DND-41 (cell line): ENCODE measurements at regions not wholly inside any gene's neighbourhood (a gene's known extent, or its start where the extent isn't known, plus 50 kb on each side); places are given as distances from the start of the nearest gene placed in this dataset.

ENCODE experiments used
- CTCF ChIP-seq: IDR thresholded peaks from 2 replicates; pipeline ENCODE4 v1.5.1; 2012; ENCODE audit warnings: borderline replicate concordance, low read length, moderate library complexity, mild to moderate bottlenecking; ENCODE audit not compliant: poor library complexity, severe bottlenecking; ENCODE audit errors: extremely low read depth
- EZH2 ChIP-seq: IDR thresholded peaks from 3 replicates; pipeline ENCODE4 v1.6.1; 2012; ENCODE audit warnings: borderline replicate concordance, low read depth, mild to moderate bottlenecking, moderate library complexity, low read length, inconsistent platforms; ENCODE audit not compliant: severe bottlenecking

- TF ChIP-seq CTCF (no peak), EZH2 (no peak)
Measured at GRCh38 chr20:40249805-40250204, 439.2 kb downstream of the MAFB start.
